Neuronal stem cell (in vitro differentiated cells): ENCODE measurements at regions not wholly inside any gene's neighbourhood (a gene's known extent, or its start where the extent isn't known, plus 50 kb on each side); places are given as distances from the start of the nearest gene placed in this dataset.

ENCODE experiments used
- DNase-seq: peaks from one replicate; pipeline ENCODE4 v3.0.0-alpha.2; 2013; ENCODE audit warnings: low spot score
- H2AFZ ChIP-seq: one replicate; pipeline ENCODE4 v1.6.1; 2013; ENCODE audit warnings: mild to moderate bottlenecking, low read length, inconsistent platforms
- H2AK5ac ChIP-seq: 2 replicates; pipeline ENCODE4 v1.6.1; 2013; ENCODE audit warnings: low read depth, mild to moderate bottlenecking, inconsistent platforms, low read length, moderate library complexity, mixed read lengths
- H2BK120ac ChIP-seq: 2 replicates; pipeline ENCODE4 v1.6.1; 2013; ENCODE audit warnings: low read depth, mild to moderate bottlenecking, inconsistent platforms, low read length, moderate library complexity, mixed read lengths
- H2BK12ac ChIP-seq: one replicate; pipeline ENCODE4 v1.6.1; 2013; ENCODE audit warnings: low read length, inconsistent platforms
- H2BK15ac ChIP-seq: 2 replicates; pipeline ENCODE4 v1.6.1; 2013; ENCODE audit warnings: mild to moderate bottlenecking, low read length, inconsistent platforms, mixed read lengths
- H2BK5ac ChIP-seq: one replicate; pipeline ENCODE4 v1.6.1; 2013; ENCODE audit warnings: inconsistent platforms, mild to moderate bottlenecking, low read length, moderate library complexity
- H3K14ac ChIP-seq: one replicate; pipeline ENCODE4 v1.6.1; 2013; ENCODE audit warnings: low read length, inconsistent platforms
- H3K18ac ChIP-seq: 2 replicates; pipeline ENCODE4 v1.6.1; 2013; ENCODE audit warnings: low read length, inconsistent platforms
- H3K23ac ChIP-seq: 2 replicates; pipeline ENCODE4 v1.6.1; 2013; ENCODE audit warnings: low read depth, mild to moderate bottlenecking, mixed read lengths, low read length, inconsistent platforms; ENCODE audit not compliant: poor library complexity
- H3K27ac ChIP-seq: replicated peaks from 3 replicates; pipeline ENCODE4 v1.5.1; 2013; ENCODE audit warnings: low read length, inconsistent platforms
- H3K27me3 ChIP-seq, 3 experiments: 2 replicates each; pipeline ENCODE4 v1.6.1; 2013; ENCODE audit warnings: low read length in 3 of 3, mild to moderate bottlenecking in 2 of 3, inconsistent platforms in 1 of 3, low read depth in 1 of 3, mixed read lengths in 1 of 3, moderate library complexity in 1 of 3; ENCODE audit not compliant: control insufficient read depth in 3 of 3, insufficient read depth in 3 of 3
- H3K36me3 ChIP-seq, 2 donors: replicated peaks in 1 of 2; 2 replicates each; pipeline ENCODE4 v1.6.1; 2013; ENCODE audit warnings: low read length in 2 of 2; ENCODE audit not compliant: control insufficient read depth in 2 of 2, insufficient read depth in 2 of 2
- H3K4ac ChIP-seq: 2 replicates; pipeline ENCODE4 v1.6.1; 2013; ENCODE audit warnings: inconsistent platforms, mild to moderate bottlenecking, low read length, moderate library complexity
- H3K4me1 ChIP-seq, 2 donors: 1 replicate in 1 of 2; 2 replicates in 1 of 2; pipeline ENCODE4 v1.6.1; 2013; ENCODE audit warnings: low read length in 2 of 2, low read depth in 1 of 2; ENCODE audit not compliant: control insufficient read depth in 2 of 2, insufficient read depth in 1 of 2
- H3K4me2 ChIP-seq: one replicate; pipeline ENCODE4 v1.6.1; 2013; ENCODE audit warnings: mild to moderate bottlenecking, low read length, inconsistent platforms; ENCODE audit not compliant: insufficient read depth, poor library complexity, severe bottlenecking
- H3K4me3 ChIP-seq, 2 donors: 2 replicates each; pipeline ENCODE4 v1.5.1; 2013; ENCODE audit warnings: low read length in 2 of 2, mild to moderate bottlenecking in 2 of 2, inconsistent platforms in 1 of 2, moderate library complexity in 1 of 2
- H3K79me1 ChIP-seq: one replicate; pipeline ENCODE4 v1.6.1; 2013; ENCODE audit warnings: low read depth, mild to moderate bottlenecking, inconsistent platforms, low read length, moderate library complexity
- H3K9ac ChIP-seq: one replicate; pipeline ENCODE4 v1.6.1; 2013; ENCODE audit warnings: mild to moderate bottlenecking, low read depth, low read length, inconsistent platforms; ENCODE audit not compliant: poor library complexity
- H3K9me3 ChIP-seq, 2 donors: replicated peaks in 1 of 2; 2 replicates each; pipeline versions ENCODE3 to v1.6.1; 2013; ENCODE audit warnings: low read length in 2 of 2, mild to moderate bottlenecking in 2 of 2, inconsistent platforms in 1 of 2, low read depth in 1 of 2, mixed read lengths in 1 of 2, moderate library complexity in 1 of 2; ENCODE audit not compliant: control insufficient read depth in 2 of 2, insufficient read depth in 1 of 2
- H4K8ac ChIP-seq: one replicate; pipeline ENCODE4 v1.6.1; 2013; ENCODE audit warnings: low read depth, mild to moderate bottlenecking, inconsistent platforms, low read length, moderate library complexity
- H4K91ac ChIP-seq: one replicate; pipeline ENCODE4 v1.6.1; 2013; ENCODE audit warnings: low read length, low read depth, mild to moderate bottlenecking, inconsistent platforms; ENCODE audit not compliant: poor library complexity
- WGBS, 2 donors: extraction: QIAGEN DNeasy Blood & Tissue Kit; methylation state at CpG; one replicate each; pipeline ENCODE4 v1.1.7; 2013; ENCODE audit warnings: missing lambda C conversion rate in 2 of 2, mixed read lengths in 1 of 2; ENCODE audit not compliant: insufficient read length in 2 of 2, insufficient replicate concordance in 1 of 2; ENCODE audit errors: extremely low coverage in 2 of 2; 5-methylcytosine and 5-hydroxymethylcytosine counted together

- H3K18ac ChIP-seq: no peak overlapping the region
- H4K8ac ChIP-seq: no peak overlapping the region
- H2AK5ac ChIP-seq: no peak overlapping the region
- H3K27me3 ChIP-seq: peaks cover 0 to 18% (median 9%) of the 10 kb centered on the region in 3 experiments
- no peaks in the 10 kb centered on the region for H3K9me3 ChIP-seq
- H3K36me3 ChIP-seq: no peaks in the 10 kb centered on the region
- H3K27ac ChIP-seq: no peak overlapping the region
- no peak overlapping the region for H3K14ac ChIP-seq
- no peak overlapping the region for H4K91ac ChIP-seq
- no peaks in the 10 kb centered on the region for H3K79me1 ChIP-seq
- no peak overlapping the region for H2AFZ ChIP-seq
- no peaks in the 10 kb centered on the region for H3K4me1 ChIP-seq
- H3K9ac ChIP-seq: no peak overlapping the region
- H2BK5ac ChIP-seq: no peak overlapping the region
- H3K4me3 ChIP-seq: no peak overlapping the region
- H2BK12ac ChIP-seq: no peak overlapping the region
- H2BK15ac ChIP-seq: no peak overlapping the region
- no peak for DNase-seq
- no peak overlapping the region for H2BK120ac ChIP-seq
- no peak overlapping the region for H3K4me2 ChIP-seq
- H3K23ac ChIP-seq: no peak overlapping the region
- H3K4ac ChIP-seq: no peak overlapping the region
- no CpG with 5 or more reads among the region's 2 CpGs for WGBS, 2 donors
Measured at GRCh38 chr5:73375191-73375545, 73.4 kb downstream of the FOXD1 start.

- Histone ChIP-seq H3K14ac (no peak overlapping the region), H3K18ac (no peak overlapping the region), H2BK12ac (no peak overlapping the region), H3K9me3 (no peaks in the 10 kb centered on the region), H2BK120ac (no peak overlapping the region), H2AFZ (no peak overlapping the region), H3K9ac (no peak overlapping the region), H3K4ac (no peak overlapping the region), H3K27ac (no peak overlapping the region), H2BK15ac (no peak overlapping the region), H4K91ac (no peak overlapping the region), H2BK5ac (no peak overlapping the region), H3K23ac (no peak overlapping the region), H3K36me3 (no peaks in the 10 kb centered on the region), H4K8ac (no peak overlapping the region), H2AK5ac (no peak overlapping the region), H3K4me2 (no peak overlapping the region), H3K27me3 (peaks cover 0 to 13% (median 9%) of the 10 kb centered on the region in 3 experiments), H3K4me3 (no peak overlapping the region), H3K79me1 (no peaks in the 10 kb centered on the region), H3K4me1 (no peaks in the 10 kb centered on the region)
- no peak for DNase-seq
- no CpG with 5 or more reads among the region's 7 CpGs for WGBS, 2 donors
Measured at GRCh38 chr5:73374520-73375190, 73.9 kb downstream of the FOXD1 start.

GRCh38 chr5:73373814-73374510 is 74.6 kb downstream of the FOXD1 start:
- Histone ChIP-seq H2BK12ac (no peak overlapping the region), H3K9ac (no peak overlapping the region), H2BK5ac (no peak overlapping the region), H3K4me2 (no peak overlapping the region), H3K23ac (no peak overlapping the region), H3K36me3 (no peaks in the 10 kb centered on the region), H3K18ac (no peak overlapping the region), H3K79me1 (no peaks in the 10 kb centered on the region), H2AFZ (no peak overlapping the region), H3K27ac (no peak overlapping the region), H3K4me3 (no peak overlapping the region), H3K9me3 (no peaks in the 10 kb centered on the region), H3K4me1 (no peaks in the 10 kb centered on the region), H3K27me3 (peaks cover 0 to 9% (median 8%) of the 10 kb centered on the region in 3 experiments), H2AK5ac (no peak overlapping the region), H3K14ac (no peak overlapping the region), H4K8ac (no peak overlapping the region), H3K4ac (no peak overlapping the region), H2BK120ac (no peak overlapping the region), H4K91ac (no peak overlapping the region), H2BK15ac (no peak overlapping the region)
- WGBS, 2 donors: no CpG with 5 or more reads among the region's 3 CpGs
- DNase-seq: no peak

GRCh38 chr5:73370640-73371583 is 77.7 kb downstream of the FOXD1 start:
- Histone ChIP-seq H3K18ac (no peak overlapping the region), H3K4me3 (no peak overlapping the region), H4K91ac (no peak overlapping the region), H3K23ac (no peak overlapping the region), H3K4me2 (no peak overlapping the region), H3K9me3 (no peaks in the 10 kb centered on the region), H3K27ac (no peak overlapping the region), H2AFZ (no peak overlapping the region), H2BK12ac (no peak overlapping the region), H3K27me3 (peaks cover 0 to 9% (median under 1%) of the 10 kb centered on the region in 3 experiments), H2BK15ac (no peak overlapping the region), H3K4me1 (peaks cover 0 to 2% of the 10 kb centered on the region in 2 donors), H2BK120ac (no peak overlapping the region), H3K36me3 (no peaks in the 10 kb centered on the region), H4K8ac (no peak overlapping the region), H2AK5ac (no peak overlapping the region), H2BK5ac (no peak overlapping the region), H3K79me1 (no peaks in the 10 kb centered on the region), H3K9ac (no peak overlapping the region), H3K4ac (no peak overlapping the region), H3K14ac (no peak overlapping the region)
- DNase-seq: no peak
- no CpG with 5 or more reads among the region's 12 CpGs for WGBS, 2 donors
